Loucy (cell line): ENCODE measurements at regions not wholly inside any gene's neighbourhood (a gene's known extent, or its start where the extent isn't known, plus 50 kb on each side); places are given as distances from the start of the nearest gene placed in this dataset.

Source experiments
- H2AFZ ChIP-seq: fragments of 200-600 bp; sonication (generic); 2 replicates; pipeline ENCODE4 v1.6.0; 2016; ENCODE audit warnings: antibody characterized with exemption, mild to moderate bottlenecking, low read length, moderate library complexity
- H3F3A ChIP-seq: fragments of 200-600 bp; 2 replicates; pipeline ENCODE4 v1.6.0; 2016; ENCODE audit warnings: antibody characterized with exemption, low read depth, mild to moderate bottlenecking
- H3K27me3 ChIP-seq: fragments of 200-600 bp; sonication (generic); 2 replicates; pipeline ENCODE4 v1.6.1; 2014; ENCODE audit warnings: low read length, mild to moderate bottlenecking; ENCODE audit not compliant: insufficient read depth, poor library complexity, severe bottlenecking
- H3K36me3 ChIP-seq: fragments of 200-600 bp; sonication (generic); 2 replicates; pipeline ENCODE4 v1.6.1; 2016; ENCODE audit warnings: low read length; ENCODE audit not compliant: insufficient read depth
- H3K4me1 ChIP-seq: fragments of 200-600 bp; sonication (generic); 2 replicates; pipeline ENCODE4 v1.5.1; 2014; ENCODE audit warnings: low read length, mild to moderate bottlenecking; ENCODE audit not compliant: insufficient read depth, poor library complexity, severe bottlenecking
- H3K4me2 ChIP-seq: fragments of 200-600 bp; sonication (generic); 2 replicates; pipeline ENCODE4 v1.6.0; 2014; ENCODE audit warnings: antibody characterized with exemption, low read length, low read depth, mild to moderate bottlenecking; ENCODE audit not compliant: poor library complexity, severe bottlenecking
- H3K4me3 ChIP-seq: fragments of 200-600 bp; sonication (generic); 2 replicates; pipeline ENCODE4 v1.5.1; 2014; ENCODE audit warnings: low read length, mild to moderate bottlenecking, mixed read lengths; ENCODE audit not compliant: poor library complexity, severe bottlenecking
- H3K79me2 ChIP-seq: fragments of 200-600 bp; sonication (generic); 2 replicates; pipeline ENCODE4 v1.6.1; 2014; ENCODE audit warnings: low read length; ENCODE audit not compliant: insufficient read depth
- H3K9ac ChIP-seq: fragments of 200-600 bp; sonication (generic); 2 replicates; pipeline ENCODE4 v1.6.0; 2014; ENCODE audit warnings: mild to moderate bottlenecking, low read depth, low read length, moderate library complexity; ENCODE audit not compliant: poor library complexity, severe bottlenecking
- H3K9me2 ChIP-seq: fragments of 200-600 bp; sonication (generic); replicated peaks from 2 replicates; pipeline ENCODE4 v1.6.1; 2016; ENCODE audit warnings: low read depth, low read length, mixed read lengths
- H3K9me3 ChIP-seq: fragments of 200-600 bp; sonication (generic); 2 replicates; pipeline ENCODE4 v1.6.1; 2014; ENCODE audit warnings: mild to moderate bottlenecking, antibody characterized with exemption, low read length, low read depth; ENCODE audit not compliant: insufficient read depth
- H4K20me1 ChIP-seq: fragments of 200-600 bp; sonication (generic); 2 replicates; pipeline ENCODE4 v1.6.0; 2014; ENCODE audit warnings: antibody characterized with exemption, low read length, mild to moderate bottlenecking; ENCODE audit not compliant: insufficient read depth, poor library complexity, severe bottlenecking
- EZH2phosphoT487 ChIP-seq: fragments of 200-600 bp; IDR thresholded peaks from 2 replicates; pipeline ENCODE4 v1.6.1; 2018; ENCODE audit warnings: antibody characterized with exemption, mild to moderate bottlenecking, moderate library complexity, borderline replicate concordance
- TF ChIP-seq, protein P1 (sequence below): fragments of 200-600 bp; sonication (generic); conservative IDR thresholded peaks from 2 replicates; pipeline ENCODE4 v1.5.1; 2014; ENCODE audit warnings: mild to moderate bottlenecking, antibody characterized with exemption, low read length

DNA sequence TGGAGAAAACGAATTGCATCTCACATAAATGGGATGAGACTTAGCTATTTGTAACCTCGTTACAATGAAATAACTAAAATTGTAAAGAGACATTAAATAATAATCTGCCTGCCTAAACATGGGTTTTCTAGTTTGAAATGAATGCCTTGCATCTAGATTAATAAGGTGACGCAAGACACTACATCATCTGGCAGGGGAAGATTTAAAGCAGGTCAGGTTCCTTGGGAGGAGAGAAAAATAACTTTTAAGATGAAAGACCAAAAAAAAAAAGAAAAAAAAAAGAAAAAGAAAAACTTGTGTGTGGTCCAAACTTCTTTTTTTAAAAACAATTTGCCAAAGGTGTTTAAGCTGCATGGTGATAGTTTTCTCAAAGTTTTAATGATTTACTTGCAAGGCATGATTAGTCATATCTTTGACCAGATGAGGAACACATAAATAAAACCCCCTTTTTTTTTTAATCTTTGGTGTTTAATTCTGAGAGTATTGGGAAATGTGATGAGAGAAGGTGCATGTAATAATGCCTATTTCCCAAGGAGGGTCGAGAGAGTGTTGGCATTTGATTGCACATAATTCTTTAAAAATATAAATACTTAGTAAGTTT lies 122.9 kb upstream of the ADAMTSL1 start:
- H3K4me2 ChIP-seq, result no peak overlapping the region
- H4K20me1 ChIP-seq, result no peaks in the 10 kb centered on the region
- no peak overlapping the region for H3K4me3 ChIP-seq
- no peaks in the 10 kb centered on the region for H3F3A ChIP-seq
- H3K4me1 ChIP-seq, result no peaks in the 10 kb centered on the region
- no peaks in the 10 kb centered on the region for H3K79me2 ChIP-seq
- no peaks in the 10 kb centered on the region for H3K9me3 ChIP-seq
- TF ChIP-seq, protein P1, sequence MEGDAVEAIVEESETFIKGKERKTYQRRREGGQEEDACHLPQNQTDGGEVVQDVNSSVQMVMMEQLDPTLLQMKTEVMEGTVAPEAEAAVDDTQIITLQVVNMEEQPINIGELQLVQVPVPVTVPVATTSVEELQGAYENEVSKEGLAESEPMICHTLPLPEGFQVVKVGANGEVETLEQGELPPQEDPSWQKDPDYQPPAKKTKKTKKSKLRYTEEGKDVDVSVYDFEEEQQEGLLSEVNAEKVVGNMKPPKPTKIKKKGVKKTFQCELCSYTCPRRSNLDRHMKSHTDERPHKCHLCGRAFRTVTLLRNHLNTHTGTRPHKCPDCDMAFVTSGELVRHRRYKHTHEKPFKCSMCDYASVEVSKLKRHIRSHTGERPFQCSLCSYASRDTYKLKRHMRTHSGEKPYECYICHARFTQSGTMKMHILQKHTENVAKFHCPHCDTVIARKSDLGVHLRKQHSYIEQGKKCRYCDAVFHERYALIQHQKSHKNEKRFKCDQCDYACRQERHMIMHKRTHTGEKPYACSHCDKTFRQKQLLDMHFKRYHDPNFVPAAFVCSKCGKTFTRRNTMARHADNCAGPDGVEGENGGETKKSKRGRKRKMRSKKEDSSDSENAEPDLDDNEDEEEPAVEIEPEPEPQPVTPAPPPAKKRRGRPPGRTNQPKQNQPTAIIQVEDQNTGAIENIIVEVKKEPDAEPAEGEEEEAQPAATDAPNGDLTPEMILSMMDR, result no peak
- no peak for TF ChIP-seq EZH2phosphoT487
- H3K27me3 ChIP-seq, result no peaks in the 10 kb centered on the region
- no peaks in the 10 kb centered on the region for H3K36me3 ChIP-seq
- no peak overlapping the region for H2AFZ ChIP-seq
- H3K9ac ChIP-seq, result no peak overlapping the region
- H3K9me2 ChIP-seq, result no peaks in the 10 kb centered on the region

DNA sequence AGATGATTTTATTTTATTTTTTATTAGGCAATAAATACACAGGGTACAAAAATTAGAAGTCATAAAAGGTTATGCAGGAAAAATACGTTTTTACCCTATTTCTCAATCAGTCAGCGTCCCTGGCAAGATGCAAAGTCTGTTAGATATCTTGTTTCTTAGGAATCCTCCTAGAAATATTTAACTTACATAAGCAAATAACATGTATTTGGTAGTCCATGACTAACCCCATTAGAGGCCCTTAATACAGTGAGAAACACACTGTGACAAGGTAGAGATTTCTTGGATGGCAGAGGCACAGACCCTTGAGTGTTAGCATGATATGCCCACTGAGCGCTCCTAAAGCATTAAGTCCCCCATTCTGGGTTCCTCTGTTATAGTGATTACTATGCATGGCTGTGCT lies 121.2 kb upstream of the ADAMTSL1 start:
- Histone ChIP-seq H4K20me1 (no peaks in the 10 kb centered on the region), H3K4me3 (no peak overlapping the region), H3K27me3 (no peaks in the 10 kb centered on the region), H3K9me3 (no peaks in the 10 kb centered on the region), H3K79me2 (no peaks in the 10 kb centered on the region), H3K9ac (no peak overlapping the region), H3K4me2 (no peak overlapping the region), H3K9me2 (no peaks in the 10 kb centered on the region), H3F3A (no peaks in the 10 kb centered on the region), H2AFZ (no peak overlapping the region), H3K4me1 (no peaks in the 10 kb centered on the region), H3K36me3 (no peaks in the 10 kb centered on the region)
- no peak for TF ChIP-seq EZH2phosphoT487
- TF ChIP-seq, protein P1, result no peak

DNA sequence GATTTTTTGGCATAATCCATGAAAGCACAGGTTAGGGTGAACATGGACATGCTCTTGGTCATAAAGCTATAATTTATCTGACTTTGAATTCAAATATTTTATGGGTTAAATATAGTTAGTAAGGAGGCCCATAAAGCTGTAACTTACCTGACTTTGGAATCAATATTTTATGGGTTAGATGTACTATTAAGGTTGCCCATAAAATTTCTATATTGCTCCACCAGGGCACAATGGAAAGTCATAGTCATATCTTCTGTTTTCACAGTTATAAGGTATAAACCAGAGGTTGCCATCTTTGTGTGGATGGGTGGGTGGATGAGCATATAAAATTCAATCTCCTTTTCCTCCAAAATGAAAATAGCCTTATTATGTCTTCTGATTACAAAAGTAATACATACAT lies 120.5 kb upstream of the ADAMTSL1 start:
- Histone ChIP-seq H3K9me3 (no peaks in the 10 kb centered on the region), H3K9me2 (no peaks in the 10 kb centered on the region), H4K20me1 (no peaks in the 10 kb centered on the region), H2AFZ (no peak overlapping the region), H3K4me3 (no peak overlapping the region), H3K36me3 (no peaks in the 10 kb centered on the region), H3K79me2 (no peaks in the 10 kb centered on the region), H3K4me1 (no peaks in the 10 kb centered on the region), H3K9ac (no peak overlapping the region), H3K4me2 (no peak overlapping the region), H3F3A (no peaks in the 10 kb centered on the region), H3K27me3 (no peaks in the 10 kb centered on the region)
- TF ChIP-seq EZH2phosphoT487, result no peak
- TF ChIP-seq, protein P1, result no peak
